ENCODE measurements at regions not wholly inside any gene's neighbourhood (a gene's known extent, or its start where the extent isn't known, plus 50 kb on each side); places are given as distances from the start of the nearest gene placed in this dataset.

GRCh38 chr3:43223670-43224364 lies 62.5 kb upstream of the SNRK start:
- no peaks in the 10 kb centered on the region for H3K36me3 ChIP-seq (replicated peaks)
- in situ Hi-C loops (cut with HindIII; ENCODE audit: low pct_ligation_motif_present, low sequenced_read_pairs), result no loop called here
- H3K4me3 ChIP-seq (ENCODE audit: low read depth, low read length), result no peak overlapping the region
- H3K27me3 ChIP-seq (replicated peaks), result no peaks in the 10 kb centered on the region
- peak; percentile 37 for TF ChIP-seq CTCF (IDR thresholded peaks at IDR 0.05; ENCODE audit: low read depth, low read length, missing control alignments)
- no peak overlapping the region for H3K27ac ChIP-seq
- no peak for DNase-seq

GRCh38 chr3:43222590-43222989 lies 63.8 kb upstream of the SNRK start:
- in situ Hi-C loops (cut with HindIII; ENCODE audit: low pct_ligation_motif_present, low sequenced_read_pairs), result no loop called here
- Histone ChIP-seq H3K27ac (no peak overlapping the region), H3K36me3 (replicated peaks) (no peaks in the 10 kb centered on the region), H3K4me3 (ENCODE audit: low read depth, low read length) (no peak overlapping the region), H3K27me3 (replicated peaks) (no peaks in the 10 kb centered on the region)
- TF ChIP-seq CTCF (IDR thresholded peaks at IDR 0.05; ENCODE audit: low read depth, low read length, missing control alignments), result no peak
- DNase-seq, result no peak

- in situ Hi-C loops (cut with HindIII; ENCODE audit: low pct_ligation_motif_present, low sequenced_read_pairs), result no loop called here
- DNase-seq, result no peak
- H3K36me3 ChIP-seq (replicated peaks), result no peaks in the 10 kb centered on the region
- H3K27me3 ChIP-seq (replicated peaks), result no peaks in the 10 kb centered on the region
- H3K27ac ChIP-seq, result no peak overlapping the region
- no peak overlapping the region for H3K4me3 ChIP-seq (ENCODE audit: low read depth, low read length)
- TF ChIP-seq CTCF (IDR thresholded peaks at IDR 0.05; ENCODE audit: low read depth, low read length, missing control alignments), result no peak
Observed at GRCh38 chr3:43221076-43221475, 65.3 kb upstream of the SNRK start.

GRCh38 chr3:43219616-43220015 lies 66.7 kb upstream of the SNRK start:
- in situ Hi-C loops (cut with HindIII; ENCODE audit: low pct_ligation_motif_present, low sequenced_read_pairs), result no loop called here
- H3K27me3 ChIP-seq (replicated peaks), result no peaks in the 10 kb centered on the region

GRCh38 chr3:43218921-43219320 lies 67.4 kb upstream of the SNRK start:
- no peak for DNase-seq
- no peak for TF ChIP-seq CTCF (IDR thresholded peaks at IDR 0.05; ENCODE audit: low read depth, low read length, missing control alignments)
- in situ Hi-C loops (cut with HindIII; ENCODE audit: low pct_ligation_motif_present, low sequenced_read_pairs), result no loop called here
- Histone ChIP-seq H3K36me3 (replicated peaks) (no peaks in the 10 kb centered on the region), H3K27ac (no peak overlapping the region), H3K4me3 (ENCODE audit: low read depth, low read length) (no peak overlapping the region), H3K27me3 (replicated peaks) (no peaks in the 10 kb centered on the region)

More at GRCh38 chr3:43219616-43220015, 66.7 kb upstream of the SNRK start:
- no peaks in the 10 kb centered on the region for H3K36me3 ChIP-seq (replicated peaks)
- H3K27ac ChIP-seq, result no peak overlapping the region
- DNase-seq, result no peak
- H3K4me3 ChIP-seq (ENCODE audit: low read depth, low read length), result no peak overlapping the region
- TF ChIP-seq CTCF (IDR thresholded peaks at IDR 0.05; ENCODE audit: low read depth, low read length, missing control alignments), result no peak

- no peak for TF ChIP-seq CTCF (IDR thresholded peaks at IDR 0.05; ENCODE audit: low read depth, low read length, missing control alignments)
- Histone ChIP-seq H3K4me3 (ENCODE audit: low read depth, low read length) (no peak overlapping the region), H3K27ac (no peak overlapping the region), H3K27me3 (replicated peaks) (no peaks in the 10 kb centered on the region), H3K36me3 (replicated peaks) (no peaks in the 10 kb centered on the region)
- DNase-seq, result no peak
- in situ Hi-C loops (cut with HindIII; ENCODE audit: low pct_ligation_motif_present, low sequenced_read_pairs), result no loop called here
Observed at GRCh38 chr3:43218156-43218555, 68.2 kb upstream of the SNRK start.

All from brain microvascular endothelial cell (primary cell).